SH-SY5Y (cell line): ENCODE measurements at regions not wholly inside any gene's neighbourhood (a gene's known extent, or its start where the extent isn't known, plus 50 kb on each side); places are given as distances from the start of the nearest gene placed in this dataset.

Experiments used
- GATA2 ChIP-seq: IDR thresholded peaks from 2 replicates; pipeline ENCODE4 v1.6.1; 2011; ENCODE audit warnings: mild to moderate bottlenecking, low read depth, low read length
- GATA3 ChIP-seq: IDR thresholded peaks from 2 replicates; pipeline ENCODE4 v1.6.1; 2011; ENCODE audit warnings: low read depth, mild to moderate bottlenecking, low read length, moderate library complexity

DNA sequence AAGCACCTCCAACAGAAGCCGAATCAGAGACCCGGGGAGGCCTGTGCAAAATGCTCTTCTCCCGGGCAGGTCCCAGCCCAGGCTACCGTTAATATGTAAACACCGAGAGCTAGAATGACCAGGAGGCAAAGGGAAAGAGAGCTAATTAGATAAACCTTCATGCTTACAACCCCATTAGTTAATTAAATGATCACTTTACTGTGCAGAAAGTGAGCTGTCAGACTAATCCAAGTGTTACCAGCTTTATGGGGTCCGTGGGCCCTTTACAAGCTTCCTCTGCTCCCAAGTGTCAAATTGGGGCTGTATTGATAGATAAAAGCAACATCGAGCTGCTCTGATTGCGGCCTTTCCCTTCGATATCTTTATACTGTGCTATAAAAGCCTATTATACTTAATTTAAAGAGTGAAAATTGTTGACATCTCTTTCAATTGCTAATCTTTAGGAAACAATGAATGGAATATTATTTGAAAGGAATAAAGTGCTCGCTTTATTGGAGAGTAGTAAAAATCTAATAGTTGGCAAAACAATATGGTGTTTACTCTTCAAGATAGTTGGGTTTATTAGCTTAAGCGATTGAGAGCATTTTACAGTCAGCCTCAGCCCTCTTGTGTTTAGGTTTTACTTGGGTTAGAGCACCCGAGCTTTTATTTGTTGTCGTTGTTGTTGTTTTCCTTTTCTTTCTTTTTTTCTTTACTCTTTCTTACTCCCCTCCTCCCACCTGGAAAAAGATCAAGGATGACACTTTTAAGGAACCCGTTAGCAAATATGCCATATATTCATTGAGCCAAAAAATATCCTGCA is 189.3 kb upstream of the GPR12 start:
- TF ChIP-seq GATA2 (no peak), GATA3 (no peak)

DNA sequence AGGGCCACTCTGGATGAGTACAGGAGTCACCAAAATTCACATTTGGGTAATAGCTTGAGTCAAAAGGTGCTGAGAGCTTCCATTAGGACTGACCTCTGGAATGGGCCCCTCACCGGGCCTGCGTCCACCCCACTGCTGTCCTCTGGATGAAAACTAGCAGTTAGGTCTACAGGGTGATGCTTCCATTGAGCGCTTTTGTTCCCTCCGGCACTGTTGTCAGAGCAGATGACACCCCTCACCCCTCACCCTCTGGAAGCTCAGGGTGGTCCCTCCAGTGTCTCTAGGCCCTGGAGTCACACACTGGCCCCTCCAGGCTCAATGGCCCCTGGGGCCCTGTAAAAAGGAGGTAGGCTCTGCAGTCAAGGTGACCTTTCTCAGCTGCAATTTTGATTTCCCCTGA is 187.8 kb upstream of the GPR12 start:
- no peak for TF ChIP-seq GATA2
- no peak for TF ChIP-seq GATA3

DNA sequence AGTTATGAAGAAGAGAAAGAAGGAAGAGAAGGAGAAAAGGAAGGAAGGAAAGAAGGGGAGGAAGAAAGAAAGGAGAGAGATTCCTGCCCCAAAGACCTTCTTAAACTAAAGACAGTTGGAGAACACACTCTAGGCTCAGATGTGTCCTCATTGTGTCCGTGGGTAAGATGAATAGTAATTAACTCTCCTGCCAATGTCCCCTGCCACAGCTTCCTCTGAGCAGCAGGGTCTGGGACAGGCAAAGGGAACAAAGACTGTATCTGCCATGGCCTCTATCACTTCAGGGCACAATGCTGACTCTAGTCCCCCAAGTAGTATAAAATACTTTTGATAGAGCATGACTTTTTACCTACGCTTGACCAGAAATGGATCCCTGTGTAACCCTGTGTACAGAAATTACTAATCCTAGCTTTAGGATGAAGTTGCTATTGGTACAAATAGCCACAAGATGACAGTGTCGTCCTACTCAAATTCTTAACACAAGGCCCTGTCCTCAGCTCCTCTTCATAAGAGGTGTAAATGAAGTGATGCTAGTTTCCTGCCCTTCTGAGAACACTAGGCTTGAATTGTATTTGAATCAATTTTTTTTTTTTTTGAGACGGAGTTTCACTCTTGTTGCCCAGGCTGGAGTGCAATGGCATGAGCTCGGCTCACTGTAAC is 186.2 kb upstream of the GPR12 start:
- TF ChIP-seq GATA2 (no peak), GATA3 (no peak)

DNA sequence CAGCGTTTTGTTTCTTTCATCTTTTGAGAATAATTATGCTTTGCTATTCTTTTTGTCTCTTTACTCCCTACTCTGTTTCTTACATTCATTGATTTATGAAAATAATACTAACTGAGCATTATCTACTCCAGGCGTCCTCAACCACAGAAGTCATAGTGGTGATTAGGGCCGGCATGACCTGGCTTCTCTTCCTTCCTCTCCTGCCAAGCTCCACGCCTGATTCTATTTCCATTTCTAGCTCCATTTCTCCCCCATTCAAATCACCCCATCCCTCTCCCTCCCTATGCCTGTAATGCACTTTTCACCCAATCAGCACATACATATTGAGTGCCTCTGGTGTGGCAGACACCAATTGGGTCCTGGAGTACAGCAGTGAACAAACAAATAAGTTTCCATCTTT is 183.2 kb upstream of the GPR12 start:
- TF ChIP-seq GATA2 (no peak), GATA3 (no peak)

DNA sequence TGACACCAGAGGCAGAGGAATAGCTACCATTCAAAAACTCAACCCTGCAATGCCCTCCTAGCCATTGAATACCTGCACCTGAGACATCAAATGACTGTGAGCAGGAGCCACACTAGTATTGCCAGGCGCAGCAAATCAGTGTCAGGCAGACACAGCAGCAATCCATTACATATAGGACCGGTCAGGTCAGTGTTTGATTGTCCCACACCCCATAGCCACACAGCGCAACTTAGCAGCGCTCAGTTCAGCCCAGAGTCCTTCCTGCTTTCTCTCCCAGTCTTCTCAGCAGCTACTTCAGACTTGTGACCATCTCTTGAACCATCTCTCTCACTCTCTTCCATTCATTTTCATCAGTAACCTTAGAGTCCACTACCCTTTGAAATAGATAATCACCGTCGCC is 181.6 kb upstream of the GPR12 start:
- TF ChIP-seq GATA3 (no peak), GATA2 (no peak)

DNA sequence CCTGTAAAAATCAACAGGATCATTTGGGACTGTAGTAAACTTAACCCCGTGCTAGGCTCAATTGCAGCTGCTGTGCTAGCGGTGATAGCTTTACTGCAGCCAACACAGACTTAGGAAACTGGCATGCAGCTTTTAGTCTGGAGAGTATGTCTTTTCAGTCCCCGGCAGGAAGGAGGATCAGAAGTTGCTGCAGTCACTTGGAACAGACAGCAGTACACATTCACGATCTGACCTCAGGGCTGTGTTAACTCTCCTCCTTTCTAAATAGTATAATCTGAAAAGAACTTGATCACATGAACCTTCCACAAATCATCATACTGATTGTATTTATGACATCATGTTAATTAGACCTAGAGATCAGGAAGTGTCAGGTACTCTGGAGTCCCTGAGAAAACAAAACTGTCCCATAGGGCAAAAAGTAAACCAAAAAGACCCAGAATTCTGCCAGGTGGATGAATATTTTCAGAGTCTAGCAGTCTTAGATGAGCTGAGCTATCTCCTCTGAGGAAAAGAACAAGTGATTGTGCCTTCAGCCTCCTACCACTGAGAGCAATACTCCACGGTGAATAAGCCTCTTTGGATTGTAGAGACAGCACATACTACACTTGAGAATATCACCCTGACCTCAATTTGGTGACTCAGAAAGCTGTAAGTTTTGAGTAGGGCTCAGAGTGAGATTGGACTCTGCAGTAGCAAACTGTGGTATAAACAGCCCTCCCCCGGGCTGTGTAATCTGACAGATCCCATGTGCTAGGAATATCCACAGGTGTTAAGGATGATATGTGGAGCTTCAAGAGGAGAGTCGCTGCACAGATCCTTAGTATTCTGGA is 181.0 kb upstream of the GPR12 start:
- TF ChIP-seq GATA3 (no peak), GATA2 (no peak)

DNA sequence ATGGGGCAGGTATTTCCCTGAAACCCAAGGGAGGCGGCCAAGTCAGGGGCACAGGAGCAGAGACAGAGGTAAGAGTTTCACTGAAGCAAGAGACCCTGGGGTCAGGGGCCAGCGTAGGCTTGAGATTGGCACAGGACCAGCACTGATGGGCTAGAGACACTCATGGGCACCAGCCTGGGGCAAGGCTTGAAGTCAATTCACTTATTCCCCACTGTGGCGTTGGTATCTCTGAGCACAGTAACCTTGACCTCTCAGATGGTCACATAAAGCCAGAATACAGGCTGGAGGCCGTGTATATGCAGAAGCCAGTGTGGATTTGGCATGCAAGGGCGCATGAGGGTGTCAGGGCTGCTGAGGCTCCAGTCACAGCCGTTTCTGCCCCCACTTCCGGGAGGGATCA is 173.5 kb upstream of the GPR12 start:
- TF ChIP-seq GATA2 (no peak), GATA3 (no peak)

DNA sequence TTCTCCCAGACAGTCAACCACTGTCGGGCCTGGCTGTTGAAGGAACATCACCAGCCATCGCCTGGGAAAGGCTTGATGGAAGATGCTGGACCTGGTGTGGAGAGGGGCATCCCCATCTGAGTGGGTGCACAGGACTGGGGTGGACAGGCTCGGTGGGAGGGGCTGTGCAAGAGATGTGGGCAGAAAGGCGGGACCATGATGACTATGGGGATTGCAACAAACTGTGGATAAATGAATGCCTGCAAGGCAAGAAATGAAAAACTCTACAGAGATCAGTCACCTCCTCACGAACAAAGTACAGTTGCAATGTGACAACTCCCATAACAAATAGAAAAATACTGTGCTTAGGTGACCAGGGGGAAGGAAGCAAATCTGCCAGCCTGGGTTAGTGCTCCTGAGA is 171.9 kb upstream of the GPR12 start:
- TF ChIP-seq GATA3 (no peak), GATA2 (no peak)

DNA sequence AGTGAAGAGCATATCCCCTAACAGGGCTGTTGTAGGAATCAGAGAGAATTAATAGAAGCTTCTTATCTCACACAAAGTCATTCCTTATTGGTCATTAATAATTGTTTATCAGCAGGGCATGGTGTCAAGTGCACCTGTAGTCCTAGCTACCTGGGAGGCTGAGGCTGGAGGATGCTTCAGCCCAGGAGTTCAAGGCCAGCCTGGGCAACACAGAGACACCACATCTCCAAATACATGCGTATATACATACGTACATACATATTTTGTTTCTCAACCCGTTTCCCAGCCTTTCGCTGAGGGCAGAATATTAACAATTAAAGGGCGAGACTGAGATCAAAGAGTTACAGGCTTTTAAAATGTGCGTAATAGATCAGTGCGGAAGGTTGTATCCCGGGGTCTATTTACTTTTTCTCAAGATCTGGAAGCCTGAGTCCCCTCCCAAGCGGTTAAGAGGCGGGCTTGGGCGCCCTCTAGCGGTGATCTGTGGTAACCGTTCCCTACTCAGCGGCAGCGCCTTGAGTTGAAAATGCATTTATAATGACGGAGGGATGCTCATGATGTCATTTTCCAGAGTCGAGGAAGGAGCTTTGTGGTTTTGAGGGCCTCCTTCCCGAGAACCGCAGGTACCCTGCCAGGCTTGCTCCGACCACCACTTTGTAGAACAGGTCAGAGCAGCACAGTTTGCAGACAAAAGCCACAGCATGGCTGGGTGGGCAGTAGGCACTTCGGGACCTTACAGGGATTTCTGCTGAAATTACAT is 169.6 kb upstream of the GPR12 start:
- TF ChIP-seq GATA2 (no peak), GATA3 (no peak)

DNA sequence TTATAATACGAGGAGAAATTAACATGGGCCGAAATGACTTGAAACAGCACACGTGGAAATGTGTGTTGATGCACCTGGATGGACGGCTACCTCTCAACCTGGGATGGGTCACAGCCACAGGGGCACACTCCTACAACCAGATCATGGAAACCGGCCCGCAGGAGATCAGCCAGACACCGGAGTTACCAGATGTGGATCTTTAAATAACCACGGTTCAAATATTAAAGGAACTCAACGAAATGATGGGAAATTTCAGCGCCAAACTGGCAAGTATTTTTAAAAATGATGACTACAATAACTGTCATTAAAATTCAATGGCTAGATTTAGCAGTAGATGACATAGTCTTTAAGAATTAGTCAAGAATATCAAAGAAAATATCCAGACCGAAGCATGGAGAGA is 166.9 kb upstream of the GPR12 start:
- TF ChIP-seq GATA3 (no peak), GATA2 (no peak)

DNA sequence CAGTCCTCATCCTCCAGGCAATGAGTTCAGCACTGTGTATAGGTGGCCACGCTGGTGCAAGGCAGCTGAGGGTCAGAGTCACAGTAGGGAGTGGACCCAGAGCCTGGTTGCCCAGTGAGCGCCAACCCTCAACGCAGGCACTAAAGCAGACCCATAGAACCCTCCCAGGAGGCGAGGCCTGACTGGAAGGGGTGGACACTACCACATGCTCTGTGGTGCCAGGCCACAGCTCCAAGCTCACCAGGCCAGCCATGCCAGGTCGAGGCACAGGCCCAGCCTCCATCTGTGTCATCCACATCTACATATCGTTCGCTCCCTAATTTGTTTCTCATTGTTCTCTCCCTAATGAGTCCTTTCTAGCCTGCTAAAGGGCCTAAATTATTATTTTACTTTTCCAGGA is 165.8 kb upstream of the GPR12 start:
- TF ChIP-seq GATA2 (no peak), GATA3 (no peak)

DNA sequence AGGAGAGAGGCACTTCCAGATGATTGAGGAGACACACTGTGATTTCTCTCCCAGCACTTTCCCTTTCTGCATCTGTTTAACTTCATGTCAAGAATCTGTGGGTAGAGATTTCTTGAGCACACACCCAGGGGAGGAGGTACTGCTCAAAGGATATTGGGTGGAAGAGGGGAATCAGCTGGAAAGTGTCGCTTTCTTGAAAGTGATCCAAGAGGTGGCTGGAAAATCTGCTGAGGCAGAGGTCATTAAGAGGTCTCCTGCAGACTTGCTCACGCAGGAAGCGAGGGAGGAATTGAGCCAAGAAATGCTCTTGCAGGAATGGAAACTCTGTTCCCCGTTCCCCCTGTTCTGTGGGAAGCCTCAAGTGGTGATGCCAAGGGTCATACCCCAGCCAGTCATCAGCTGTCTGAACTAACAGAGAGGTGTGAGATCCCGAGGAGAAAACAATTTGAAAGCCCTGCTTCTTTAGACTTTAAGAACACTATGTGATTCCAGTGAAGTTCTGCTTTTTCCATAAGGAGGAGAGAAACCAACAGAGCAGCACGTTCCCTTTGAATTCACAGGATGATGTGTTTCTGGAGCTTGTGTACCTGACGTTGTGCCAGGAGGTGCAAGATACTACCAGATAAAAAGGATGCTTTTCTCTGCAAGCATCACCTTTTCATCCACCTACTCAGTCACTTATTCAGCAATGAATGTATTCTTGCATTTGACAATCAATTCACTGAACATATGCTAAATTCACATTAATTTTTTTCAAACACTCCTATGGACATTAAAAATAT is 163.4 kb upstream of the GPR12 start:
- TF ChIP-seq GATA2: no peak
- TF ChIP-seq GATA3: no peak

DNA sequence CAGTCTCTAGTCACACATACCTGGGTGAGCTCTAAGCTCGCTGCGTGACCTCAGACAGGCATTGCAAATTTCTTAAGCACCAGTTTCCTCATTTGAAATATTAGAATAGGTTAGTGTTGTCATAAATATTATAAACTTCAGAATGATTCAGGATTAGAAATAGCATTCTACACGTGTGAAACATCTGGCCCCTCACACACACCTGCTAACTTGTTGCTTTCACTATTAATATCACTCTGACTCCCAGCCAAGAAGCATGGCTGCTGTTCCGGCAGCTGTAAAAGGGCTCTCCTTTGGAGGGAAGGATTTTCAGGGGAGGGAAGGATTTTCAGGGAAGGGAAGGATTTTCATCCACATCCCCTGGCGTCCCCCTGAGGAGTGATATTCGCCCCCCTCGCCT is 161.3 kb upstream of the GPR12 start:
- TF ChIP-seq GATA2: no peak
- no peak for TF ChIP-seq GATA3
